ENCODE measurements at regions not wholly inside any gene's neighbourhood (a gene's known extent, or its start where the extent isn't known, plus 50 kb on each side); places are given as distances from the start of the nearest gene placed in this dataset.

DNA sequence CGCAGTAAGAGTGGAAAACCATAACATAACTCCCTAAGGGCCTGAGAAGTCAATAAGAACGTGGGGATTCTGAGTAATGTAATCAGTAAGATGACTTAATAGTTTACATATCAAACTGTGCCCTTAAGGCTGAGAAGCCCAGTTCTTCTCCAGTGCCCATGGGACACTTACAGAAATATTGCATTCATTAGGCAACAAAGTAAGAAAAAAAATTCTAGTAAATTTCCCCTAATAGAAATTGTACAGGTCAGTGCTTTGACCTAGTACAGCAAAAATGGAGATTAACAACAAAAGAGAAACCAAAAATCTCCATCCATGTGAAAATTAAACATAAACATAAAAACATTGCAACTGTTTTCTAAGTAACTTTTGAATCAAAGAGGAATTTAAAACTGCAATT is 139.8 kb upstream of the HS6ST1 start (continued):
- TF ChIP-seq, protein P1, sequence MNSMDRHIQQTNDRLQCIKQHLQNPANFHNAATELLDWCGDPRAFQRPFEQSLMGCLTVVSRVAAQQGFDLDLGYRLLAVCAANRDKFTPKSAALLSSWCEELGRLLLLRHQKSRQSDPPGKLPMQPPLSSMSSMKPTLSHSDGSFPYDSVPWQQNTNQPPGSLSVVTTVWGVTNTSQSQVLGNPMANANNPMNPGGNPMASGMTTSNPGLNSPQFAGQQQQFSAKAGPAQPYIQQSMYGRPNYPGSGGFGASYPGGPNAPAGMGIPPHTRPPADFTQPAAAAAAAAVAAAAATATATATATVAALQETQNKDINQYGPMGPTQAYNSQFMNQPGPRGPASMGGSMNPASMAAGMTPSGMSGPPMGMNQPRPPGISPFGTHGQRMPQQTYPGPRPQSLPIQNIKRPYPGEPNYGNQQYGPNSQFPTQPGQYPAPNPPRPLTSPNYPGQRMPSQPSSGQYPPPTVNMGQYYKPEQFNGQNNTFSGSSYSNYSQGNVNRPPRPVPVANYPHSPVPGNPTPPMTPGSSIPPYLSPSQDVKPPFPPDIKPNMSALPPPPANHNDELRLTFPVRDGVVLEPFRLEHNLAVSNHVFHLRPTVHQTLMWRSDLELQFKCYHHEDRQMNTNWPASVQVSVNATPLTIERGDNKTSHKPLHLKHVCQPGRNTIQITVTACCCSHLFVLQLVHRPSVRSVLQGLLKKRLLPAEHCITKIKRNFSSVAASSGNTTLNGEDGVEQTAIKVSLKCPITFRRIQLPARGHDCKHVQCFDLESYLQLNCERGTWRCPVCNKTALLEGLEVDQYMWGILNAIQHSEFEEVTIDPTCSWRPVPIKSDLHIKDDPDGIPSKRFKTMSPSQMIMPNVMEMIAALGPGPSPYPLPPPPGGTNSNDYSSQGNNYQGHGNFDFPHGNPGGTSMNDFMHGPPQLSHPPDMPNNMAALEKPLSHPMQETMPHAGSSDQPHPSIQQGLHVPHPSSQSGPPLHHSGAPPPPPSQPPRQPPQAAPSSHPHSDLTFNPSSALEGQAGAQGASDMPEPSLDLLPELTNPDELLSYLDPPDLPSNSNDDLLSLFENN (IDR thresholded peaks at IDR 0.05; ENCODE audit: low read depth in 2 of 2, low read length in 2 of 2) = no peak
- TF ChIP-seq, protein P2, sequence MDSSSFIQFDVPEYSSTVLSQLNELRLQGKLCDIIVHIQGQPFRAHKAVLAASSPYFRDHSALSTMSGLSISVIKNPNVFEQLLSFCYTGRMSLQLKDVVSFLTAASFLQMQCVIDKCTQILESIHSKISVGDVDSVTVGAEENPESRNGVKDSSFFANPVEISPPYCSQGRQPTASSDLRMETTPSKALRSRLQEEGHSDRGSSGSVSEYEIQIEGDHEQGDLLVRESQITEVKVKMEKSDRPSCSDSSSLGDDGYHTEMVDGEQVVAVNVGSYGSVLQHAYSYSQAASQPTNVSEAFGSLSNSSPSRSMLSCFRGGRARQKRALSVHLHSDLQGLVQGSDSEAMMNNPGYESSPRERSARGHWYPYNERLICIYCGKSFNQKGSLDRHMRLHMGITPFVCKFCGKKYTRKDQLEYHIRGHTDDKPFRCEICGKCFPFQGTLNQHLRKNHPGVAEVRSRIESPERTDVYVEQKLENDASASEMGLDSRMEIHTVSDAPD (CRISPR knock-in tag; IDR thresholded peaks at IDR 0.05) = no peak
- TF ChIP-seq HNRNPUL1 (IDR thresholded peaks at IDR 0.05; ENCODE audit: low read length) = no peak

DNA sequence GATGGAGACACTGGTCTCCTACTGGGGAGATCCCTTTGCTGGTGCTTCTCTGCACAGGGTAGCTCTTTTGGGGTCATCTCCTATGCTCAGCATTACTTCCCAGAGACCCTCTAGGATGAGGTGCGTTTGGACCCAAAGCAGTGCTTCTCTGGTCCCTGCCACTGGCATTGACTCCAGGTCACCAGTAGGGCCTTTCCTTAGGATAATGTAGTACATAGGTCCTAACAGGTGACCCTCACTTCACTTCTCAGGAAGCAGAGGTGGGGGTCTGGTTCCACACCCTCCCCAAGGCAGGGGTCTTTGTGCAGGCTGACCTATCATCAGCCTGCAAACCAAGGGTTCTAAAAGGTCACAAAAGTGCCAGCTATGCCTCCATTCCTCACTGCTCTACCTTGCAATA is 145.8 kb upstream of the HS6ST1 start:
- no peak overlapping the region for H3K9ac ChIP-seq (ENCODE audit: insufficient read depth in 1 of 2, low read depth in 2 of 2, low read length in 2 of 2)
- H3K9me1 ChIP-seq (ENCODE audit: control insufficient read depth, insufficient read depth, low read length) = no peaks in the 10 kb centered on the region
- ChIA-PET CTCF (ENCODE audit: low intra/inter-chr PET ratio) (no interaction called here), POLR2A (no interaction called here)
- H3K36me3 ChIP-seq (ENCODE audit: control insufficient read depth, insufficient read depth, low read length) = no peaks in the 10 kb centered on the region
- in situ Hi-C loops (cut with MboI) (no loop called here), intact Hi-C loops (cut with micrococcal nuclease) (no loop called here)
- no peak for FAIRE-seq
- peaks cover 6% of the 10 kb centered on the region; the same call in 1 of the 2 replicates for H3K9me3 ChIP-seq (replicated peaks; ENCODE audit: control insufficient read depth, insufficient read depth, low read depth, low read length)
- H3K4me1 ChIP-seq (replicated peaks in 1 of 2; ENCODE audit: control insufficient read depth in 2 of 2, insufficient read depth in 2 of 2, low read length in 2 of 2) = no peaks in the 10 kb centered on the region; a peak in 1 of 5 replicates
- no peak overlapping the region for H3K4me3 ChIP-seq
- H2AFZ ChIP-seq (ENCODE audit: low read depth, low read length) = no peak overlapping the region
- H3K79me2 ChIP-seq (ENCODE audit: control insufficient read depth, insufficient read depth, low read length) = no peaks in the 10 kb centered on the region
- H3K27ac ChIP-seq (ENCODE audit: extremely low read depth, low read depth, low read length) = no peak overlapping the region
- H3K4me2 ChIP-seq (ENCODE audit: insufficient read depth, low read length) = no peak overlapping the region
- H4K20me1 ChIP-seq (replicated peaks; ENCODE audit: control insufficient read depth, insufficient read depth, low read length) = no peaks in the 10 kb centered on the region
- no peak for DNase-seq (ENCODE audit: extremely low read depth in 1 of 4, low spot score in 3 of 4)
- 0% methylated on average over 1 of the region's 1 CpG for WGBS (ENCODE audit: insufficient coverage, low coverage, missing lambda C conversion rate)
- H3K27me3 ChIP-seq (ENCODE audit: control insufficient read depth in 2 of 2, insufficient read depth in 2 of 2, low read length in 2 of 2) = no peaks in the 10 kb centered on the region; a peak in 1 of 5 replicates
- no peak for TF ChIP-seq ZNF316 (IDR thresholded peaks at IDR 0.05)
- no peak for TF ChIP-seq MYNN (IDR thresholded peaks at IDR 0.05)
- no peak for TF ChIP-seq MYNN (CRISPR knock-in tag; IDR thresholded peaks at IDR 0.05)
- no peak for TF ChIP-seq MEF2A (IDR thresholded peaks at IDR 0.05; ENCODE audit: control insufficient read depth, low read depth, low read length)
- TF ChIP-seq XRCC3 (IDR thresholded peaks at IDR 0.05) = no peak
- no peak for TF ChIP-seq RBM14 (IDR thresholded peaks at IDR 0.05; ENCODE audit: borderline replicate concordance, insufficient read depth, low read depth, low read length)
- TF ChIP-seq MXI1 (IDR thresholded peaks at IDR 0.05; ENCODE audit: low read depth, low read length) = no peak
- no peak for TF ChIP-seq HDAC3 (IDR thresholded peaks at IDR 0.05; ENCODE audit: borderline replicate concordance, partially characterized antibody)
- TF ChIP-seq RUNX1 (IDR thresholded peaks at IDR 0.05; ENCODE audit: low read depth) = no peak
- ATAC-seq = no peak
- no TSS peak for BruUV-seq (replicated peaks)
